Endothelial cell of umbilical vein (primary cell): ENCODE measurements at regions not wholly inside any gene's neighbourhood (a gene's known extent, or its start where the extent isn't known, plus 50 kb on each side); places are given as distances from the start of the nearest gene placed in this dataset.

Experiments used
- BruUV-seq: library from RNA; stranded (reverse); fragments of 400-500 nt; replicated peaks from 2 replicates; lab custom pipeline; 2021; lab: Mats Ljungman, UMichigan
- CTCF ChIA-PET: fragments of 300-600, 350-600 bp; sonication (Branson Sonifier 250); formaldehyde crosslinking; loops from one replicate; lab custom pipeline; 2021; ENCODE audit warnings: antibody characterized with exemption, inconsistent platforms; lab: Charles Lee
- POLR2A ChIA-PET: fragments of 300-600, 350-600 bp; sonication (Branson Sonifier 250); formaldehyde crosslinking; loops from one replicate; lab custom pipeline; 2021; ENCODE audit warnings: antibody characterized with exemption, inconsistent platforms; lab: Charles Lee
- DNase-seq: peaks from one replicate; pipeline ENCODE4 v3.0.0-alpha.2; 2011; ENCODE audit warnings: low read depth, low spot score
- FAIRE-seq: peaks from 2 replicates; lab custom pipeline; 2011; peaks lifted over from hg19 to GRCh38; lab: Jason Lieb, UNC
- H2AFZ ChIP-seq: 2 replicates; pipeline ENCODE4 v1.6.0; 2012; ENCODE audit warnings: low read depth, low read length, control low read depth, inconsistent platforms
- H3K27ac ChIP-seq: 2 replicates; pipeline ENCODE4 v1.5.1; 2011; ENCODE audit warnings: low read depth, mild to moderate bottlenecking, control low read depth, low read length, moderate library complexity; ENCODE audit not compliant: insufficient read depth
- H3K27me3 ChIP-seq, 2 experiments: 2 replicates each; pipeline versions ENCODE4 v1.6.0 to v1.6.1; 2011; ENCODE audit warnings: low read length in 2 of 2, mixed read lengths in 1 of 2; ENCODE audit not compliant: control insufficient read depth in 2 of 2, insufficient read depth in 2 of 2
- H3K36me3 ChIP-seq, 2 experiments: 2 replicates in 1 of 2; 3 replicates in 1 of 2; pipeline ENCODE4 v1.5.1; 2011; ENCODE audit warnings: low read length in 2 of 2, mild to moderate bottlenecking in 1 of 2, moderate library complexity in 1 of 2; ENCODE audit not compliant: control insufficient read depth in 2 of 2, insufficient read depth in 2 of 2; ENCODE audit errors: extremely low read depth in 1 of 2
- H3K4me1 ChIP-seq: 3 replicates; pipeline ENCODE4 v1.5.1; 2011; ENCODE audit warnings: mild to moderate bottlenecking, low read length; ENCODE audit not compliant: control insufficient read depth, insufficient read depth; ENCODE audit errors: extremely low read depth
- H3K4me2 ChIP-seq: 2 replicates; pipeline ENCODE4 v1.6.1; 2011; ENCODE audit warnings: low read length, control low read depth, mixed read lengths; ENCODE audit not compliant: insufficient read depth
- H3K4me3 ChIP-seq, 3 experiments: fragments of 200-600 bp in 1 of 3; sonication (generic), shearing (Covaris generic) in 1 of 3; replicated peaks in 1 of 3; 2 replicates each; pipeline ENCODE4 v1.5.1; 2011 to 2016; ENCODE audit warnings: control low read depth in 3 of 3, low read length in 3 of 3, mild to moderate bottlenecking in 2 of 3, inconsistent platforms in 1 of 3, low read depth in 1 of 3, moderate library complexity in 1 of 3; ENCODE audit not compliant: insufficient read depth in 1 of 3
- H3K79me2 ChIP-seq: 2 replicates; pipeline ENCODE4 v1.6.0; 2012; ENCODE audit warnings: low read length, inconsistent platforms; ENCODE audit not compliant: control insufficient read depth, insufficient read depth
- H3K9ac ChIP-seq: replicated peaks from 2 replicates; pipeline ENCODE3; 2011; ENCODE audit warnings: low read length, control low read depth; ENCODE audit not compliant: insufficient read depth; ENCODE audit errors: extremely low read depth
- H3K9me1 ChIP-seq: replicated peaks from 3 replicates; pipeline ENCODE4 v1.6.0; 2011; ENCODE audit warnings: mild to moderate bottlenecking, low read length; ENCODE audit not compliant: control insufficient read depth, insufficient read depth; ENCODE audit errors: extremely low read depth
- H3K9me3 ChIP-seq: replicated peaks from 2 replicates; pipeline ENCODE4 v1.5.1; 2012; ENCODE audit warnings: low read length, inconsistent platforms; ENCODE audit not compliant: control insufficient read depth, insufficient read depth
- H4K20me1 ChIP-seq: replicated peaks from 2 replicates; pipeline ENCODE3; 2011; ENCODE audit warnings: mild to moderate bottlenecking, low read length; ENCODE audit not compliant: control insufficient read depth, insufficient read depth; ENCODE audit errors: extremely low read depth
- EZH2 ChIP-seq: IDR thresholded peaks from 2 replicates; pipeline ENCODE4 v1.6.1; 2012; ENCODE audit warnings: borderline replicate concordance, low read depth, mild to moderate bottlenecking, moderate library complexity, low read length, inconsistent platforms; ENCODE audit not compliant: severe bottlenecking
- FOS ChIP-seq: IDR thresholded peaks from 2 replicates; pipeline ENCODE4 v1.6.1; 2011; ENCODE audit warnings: mild to moderate bottlenecking, low read length, moderate library complexity, borderline replicate concordance; ENCODE audit not compliant: insufficient read depth
- GATA2 ChIP-seq: IDR thresholded peaks from 2 replicates; pipeline ENCODE4 v1.7.0; 2011; ENCODE audit warnings: low read depth, mild to moderate bottlenecking, moderate library complexity, mixed read lengths, low read length; ENCODE audit not compliant: insufficient read length, insufficient read depth
- JUN ChIP-seq: IDR thresholded peaks from 2 replicates; pipeline ENCODE4 v1.6.1; 2011; ENCODE audit warnings: borderline replicate concordance, low read depth; ENCODE audit not compliant: insufficient read length, insufficient read depth
- MYC ChIP-seq: IDR thresholded peaks from one replicate; pipeline ENCODE4 v1.6.1; 2011; ENCODE audit warnings: mild to moderate bottlenecking, low read depth, low read length
- POLR2A ChIP-seq: IDR thresholded peaks from 2 replicates; pipeline ENCODE4 v1.6.1; 2012; ENCODE audit warnings: low read depth, mild to moderate bottlenecking, control low read depth, low read length
- POLR2AphosphoS5 ChIP-seq: IDR thresholded peaks from 2 replicates; pipeline ENCODE4 v1.6.1; 2012; ENCODE audit warnings: low read depth, mild to moderate bottlenecking, control low read depth, low read length, moderate library complexity; ENCODE audit not compliant: insufficient read depth
- dilution Hi-C: fragments of 300-500 bp; cut with MboI; formaldehyde crosslinking; loops from one replicate; pipeline ENCODE4 v1.15.0; 2019; ENCODE audit warnings: low sequenced_read_pairs; ENCODE audit not compliant: extremely low pct_ligation_motif_present
- intact Hi-C: fragments of 100-400 bp; cut with micrococcal nuclease; formaldehyde crosslinking; loops from one replicate; pipeline ENCODE4 v1.10.0; 2022
- TF ChIP-seq, protein P1 (sequence below), 2 donors: IDR thresholded peaks; 1 replicate in 1 of 2; 2 replicates in 1 of 2; pipeline ENCODE4 v1.5.1; 2011; ENCODE audit warnings: low read length in 2 of 2, mild to moderate bottlenecking in 2 of 2, moderate library complexity in 2 of 2, control low read depth in 1 of 2, inconsistent platforms in 1 of 2, low read depth in 1 of 2; ENCODE audit not compliant: insufficient read depth in 1 of 2; ENCODE audit errors: extremely low read depth in 1 of 2
- TF ChIP-seq, protein P2 (sequence below): IDR thresholded peaks from 2 replicates; pipeline ENCODE4 v1.6.1; 2011; ENCODE audit not compliant: insufficient read depth, insufficient read length

DNA sequence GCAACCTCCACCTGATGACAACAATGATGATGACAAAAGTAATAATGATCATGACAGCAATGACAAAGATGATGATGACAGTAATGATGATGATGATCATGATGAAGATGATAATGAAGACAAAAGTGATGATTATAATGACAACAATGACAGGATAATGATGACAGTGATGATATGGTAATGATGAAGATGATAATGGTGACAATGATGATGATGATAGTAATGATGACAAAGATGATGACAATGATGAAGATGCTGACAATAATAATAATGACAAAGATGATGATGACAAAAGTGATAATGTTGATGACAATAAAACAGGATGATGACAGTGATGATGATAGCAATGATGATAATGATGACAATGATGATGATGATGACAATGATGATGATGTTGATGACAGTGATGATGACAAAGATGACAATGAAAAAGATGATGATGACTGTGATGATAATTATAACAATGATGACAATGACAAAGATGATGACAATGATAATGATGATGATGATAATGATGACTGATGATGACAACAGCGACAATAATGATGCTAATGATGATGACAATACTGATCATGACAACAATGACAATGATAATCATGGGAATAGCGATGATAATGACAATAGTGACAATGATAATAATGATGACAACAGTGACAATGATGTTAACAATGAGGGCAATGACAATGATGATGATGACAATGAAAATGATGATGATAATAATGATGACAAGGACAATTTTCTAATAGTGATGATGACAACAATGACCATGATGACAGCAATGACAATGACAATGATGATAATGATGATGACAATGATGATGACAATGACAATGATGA lies 1106.5 kb upstream of the AUTS2 start:
- Histone ChIP-seq H2AFZ (no peak overlapping the region), H3K4me1 (no peaks in the 10 kb centered on the region), H3K9me1 (no peaks in the 10 kb centered on the region), H3K36me3 (no peaks in the 10 kb centered on the region), H3K27ac (no peak overlapping the region), H3K4me2 (no peak overlapping the region), H3K4me3 (no peak overlapping the region), H3K27me3 (no peaks in the 10 kb centered on the region), H3K79me2 (no peaks in the 10 kb centered on the region), H3K9me3 (no peaks in the 10 kb centered on the region), H3K9ac (no peak overlapping the region), H4K20me1 (no peaks in the 10 kb centered on the region)
- intact Hi-C loops (no loop called here), dilution Hi-C loops (no loop called here)
- TF ChIP-seq JUN (no peak), FOS (no peak)
- no peak for DNase-seq
- ChIA-PET POLR2A (no interaction called here), CTCF (no interaction called here)
- FAIRE-seq: no peak
- BruUV-seq: no TSS peak

DNA sequence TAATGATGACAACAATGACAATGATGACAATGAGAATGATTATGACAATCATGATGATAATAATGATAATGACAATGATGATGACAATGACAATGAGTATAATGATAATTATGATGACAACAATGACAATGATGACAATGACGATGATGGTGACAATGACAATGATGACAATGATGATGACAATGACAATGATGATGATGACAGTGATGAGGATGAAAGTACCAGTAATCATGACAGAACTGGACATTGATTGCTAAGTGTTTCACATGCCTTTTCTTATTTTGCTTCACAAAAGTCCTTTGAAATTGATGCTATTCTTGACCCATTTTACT lies 1106.0 kb upstream of the AUTS2 start:
- no peak for DNase-seq
- Histone ChIP-seq H3K27ac (no peak overlapping the region), H4K20me1 (no peaks in the 10 kb centered on the region), H3K4me2 (no peak overlapping the region), H3K4me1 (no peaks in the 10 kb centered on the region), H3K9ac (no peak overlapping the region), H3K4me3 (no peak overlapping the region), H2AFZ (no peak overlapping the region), H3K9me3 (peaks cover 1% of the 10 kb centered on the region), H3K79me2 (no peaks in the 10 kb centered on the region), H3K36me3 (no peaks in the 10 kb centered on the region), H3K27me3 (no peaks in the 10 kb centered on the region), H3K9me1 (no peaks in the 10 kb centered on the region)
- POLR2A ChIA-PET: no interaction called here
- CTCF ChIA-PET: no interaction called here
- no peak for FAIRE-seq
- no TSS peak for BruUV-seq
- TF ChIP-seq FOS (no peak), EZH2 (no peak), JUN (no peak), POLR2A (no peak), POLR2AphosphoS5 (no peak), MYC (no peak), GATA2 (no peak)
- TF ChIP-seq, protein P1, sequence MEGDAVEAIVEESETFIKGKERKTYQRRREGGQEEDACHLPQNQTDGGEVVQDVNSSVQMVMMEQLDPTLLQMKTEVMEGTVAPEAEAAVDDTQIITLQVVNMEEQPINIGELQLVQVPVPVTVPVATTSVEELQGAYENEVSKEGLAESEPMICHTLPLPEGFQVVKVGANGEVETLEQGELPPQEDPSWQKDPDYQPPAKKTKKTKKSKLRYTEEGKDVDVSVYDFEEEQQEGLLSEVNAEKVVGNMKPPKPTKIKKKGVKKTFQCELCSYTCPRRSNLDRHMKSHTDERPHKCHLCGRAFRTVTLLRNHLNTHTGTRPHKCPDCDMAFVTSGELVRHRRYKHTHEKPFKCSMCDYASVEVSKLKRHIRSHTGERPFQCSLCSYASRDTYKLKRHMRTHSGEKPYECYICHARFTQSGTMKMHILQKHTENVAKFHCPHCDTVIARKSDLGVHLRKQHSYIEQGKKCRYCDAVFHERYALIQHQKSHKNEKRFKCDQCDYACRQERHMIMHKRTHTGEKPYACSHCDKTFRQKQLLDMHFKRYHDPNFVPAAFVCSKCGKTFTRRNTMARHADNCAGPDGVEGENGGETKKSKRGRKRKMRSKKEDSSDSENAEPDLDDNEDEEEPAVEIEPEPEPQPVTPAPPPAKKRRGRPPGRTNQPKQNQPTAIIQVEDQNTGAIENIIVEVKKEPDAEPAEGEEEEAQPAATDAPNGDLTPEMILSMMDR (IDR thresholded peaks at IDR 0.05; ENCODE audit: extremely low read depth in 1 of 2, insufficient read depth in 1 of 2, low read depth in 1 of 2, low read length in 2 of 2): no peak
- TF ChIP-seq, protein P2, sequence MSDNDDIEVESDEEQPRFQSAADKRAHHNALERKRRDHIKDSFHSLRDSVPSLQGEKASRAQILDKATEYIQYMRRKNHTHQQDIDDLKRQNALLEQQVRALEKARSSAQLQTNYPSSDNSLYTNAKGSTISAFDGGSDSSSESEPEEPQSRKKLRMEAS: no peak
- dilution Hi-C loops: no loop called here
- intact Hi-C loops: no loop called here
